Kidney epithelial cell (primary cell): ENCODE measurements at regions not wholly inside any gene's neighbourhood (a gene's known extent, or its start where the extent isn't known, plus 50 kb on each side); places are given as distances from the start of the nearest gene placed in this dataset.

ENCODE experiments used
- DNase-seq: peaks from one replicate; pipeline ENCODE4 v3.0.0-alpha.2; 2010; ENCODE audit warnings: low read depth
- H3K27me3 ChIP-seq: 2 replicates; pipeline ENCODE4 v1.6.0; 2011; ENCODE audit warnings: low read length; ENCODE audit not compliant: control insufficient read depth, insufficient read depth
- H3K36me3 ChIP-seq: 2 replicates; pipeline ENCODE4 v1.5.1; 2011; ENCODE audit warnings: low read length; ENCODE audit not compliant: control insufficient read depth, insufficient read depth
- H3K4me3 ChIP-seq: 2 replicates; pipeline ENCODE4 v1.5.1; 2011; ENCODE audit warnings: low read depth, mild to moderate bottlenecking, control low read depth, low read length
- CTCF ChIP-seq: IDR thresholded peaks from 2 replicates; pipeline ENCODE4 v1.5.1; 2011; ENCODE audit warnings: mild to moderate bottlenecking, moderate library complexity, low read length, control low read depth, inconsistent platforms; ENCODE audit not compliant: insufficient read depth, poor library complexity, severe bottlenecking

- H3K27me3 ChIP-seq = no peaks in the 10 kb centered on the region
- DNase-seq = no peak
- no peak for TF ChIP-seq CTCF
- H3K4me3 ChIP-seq = no peak overlapping the region
- no peaks in the 10 kb centered on the region for H3K36me3 ChIP-seq
Observed at GRCh38 chr6:47145212-47145611, 103.1 kb upstream of the ADGRF1 start.

DNA sequence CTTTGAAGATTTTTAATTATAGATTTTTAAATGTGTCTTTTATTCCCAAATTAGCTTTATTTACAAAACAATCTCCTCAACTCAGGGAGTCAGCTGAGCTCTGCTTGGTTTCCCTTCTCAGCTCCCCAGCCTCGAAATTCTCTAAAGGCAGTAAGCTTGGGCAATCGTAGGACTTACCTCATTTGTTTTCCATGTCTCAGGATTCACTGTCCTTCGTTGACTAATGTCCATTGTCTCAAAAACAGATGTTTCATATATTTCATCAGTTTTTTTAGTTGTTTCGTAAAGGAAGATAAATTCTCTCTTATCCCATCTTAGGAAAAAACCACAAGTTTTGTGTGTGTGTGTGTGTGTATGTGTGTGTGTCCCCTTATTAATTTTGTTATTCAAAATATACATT lies 102.2 kb upstream of the ADGRF1 start:
- H3K4me3 ChIP-seq = no peak overlapping the region
- no peak for TF ChIP-seq CTCF
- H3K36me3 ChIP-seq = no peaks in the 10 kb centered on the region
- no peak for DNase-seq
- no peaks in the 10 kb centered on the region for H3K27me3 ChIP-seq

DNA sequence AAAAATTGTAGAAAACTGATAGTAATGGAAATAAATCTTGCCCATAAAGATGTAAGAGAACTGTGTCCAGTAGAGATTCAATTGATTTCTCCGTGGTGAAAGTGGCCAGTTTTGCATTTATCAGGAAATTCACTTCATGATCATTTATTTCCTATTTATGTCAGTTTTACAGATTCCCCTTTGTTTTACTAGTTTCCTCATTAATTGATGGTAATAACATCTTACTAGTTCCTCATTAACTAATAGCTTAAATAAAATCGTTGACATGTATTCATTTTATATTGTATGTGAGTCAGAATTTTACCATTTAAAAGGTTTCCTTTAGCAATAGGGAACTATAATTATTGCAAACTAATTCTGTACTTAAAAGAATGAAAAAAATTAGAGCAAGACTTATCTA lies 99.8 kb upstream of the ADGRF1 start:
- Histone ChIP-seq H3K27me3 (no peaks in the 10 kb centered on the region), H3K36me3 (no peaks in the 10 kb centered on the region), H3K4me3 (no peak overlapping the region)
- no peak for DNase-seq
- no peak for TF ChIP-seq CTCF

DNA sequence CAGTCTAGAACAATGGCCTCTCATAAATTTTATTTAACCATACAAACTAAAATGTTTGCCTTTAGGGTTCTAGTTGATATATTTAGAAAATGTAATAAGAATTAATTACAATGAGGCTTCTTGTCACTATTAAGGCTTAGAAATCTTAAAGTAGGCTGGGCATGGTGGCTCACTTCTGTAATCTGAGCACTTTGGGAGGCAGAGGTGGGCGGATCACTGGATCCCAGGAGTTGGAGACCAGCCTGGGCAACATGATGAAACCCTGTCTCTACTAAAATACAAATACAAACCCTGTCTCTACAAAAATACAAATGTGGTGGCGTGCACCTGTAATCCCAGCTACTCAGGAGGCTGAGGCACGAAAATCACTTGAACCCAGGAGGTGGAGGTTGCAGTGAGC lies 99.0 kb upstream of the ADGRF1 start:
- Histone ChIP-seq H3K4me3 (no peak overlapping the region), H3K36me3 (no peaks in the 10 kb centered on the region)
- no peak for DNase-seq

DNA sequence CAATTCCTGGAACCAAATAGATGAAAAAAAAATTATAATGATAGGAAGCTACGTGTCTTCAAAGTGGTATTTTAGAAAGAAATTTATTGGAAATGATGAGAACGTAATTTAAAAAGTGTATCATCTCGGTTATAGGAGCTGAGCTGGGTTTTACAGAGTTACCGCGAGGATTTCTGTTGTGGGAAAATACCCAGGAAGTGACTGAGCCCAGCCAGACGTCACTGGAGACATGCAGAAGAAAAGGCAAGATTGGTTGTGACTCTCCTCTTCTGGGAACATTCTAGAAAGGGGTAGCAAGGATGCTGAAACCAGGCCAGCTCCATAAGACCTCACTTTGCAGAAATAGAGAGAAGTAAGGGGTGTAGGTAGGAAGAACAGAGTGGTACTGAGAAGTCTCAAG lies 95.9 kb upstream of the ADGRF1 start:
- H3K36me3 ChIP-seq = no peaks in the 10 kb centered on the region
- TF ChIP-seq CTCF = no peak
- no peak for DNase-seq

More for the DNA sequence above, 99.0 kb upstream of the ADGRF1 start:
- H3K27me3 ChIP-seq = no peaks in the 10 kb centered on the region
- TF ChIP-seq CTCF = no peak

DNA sequence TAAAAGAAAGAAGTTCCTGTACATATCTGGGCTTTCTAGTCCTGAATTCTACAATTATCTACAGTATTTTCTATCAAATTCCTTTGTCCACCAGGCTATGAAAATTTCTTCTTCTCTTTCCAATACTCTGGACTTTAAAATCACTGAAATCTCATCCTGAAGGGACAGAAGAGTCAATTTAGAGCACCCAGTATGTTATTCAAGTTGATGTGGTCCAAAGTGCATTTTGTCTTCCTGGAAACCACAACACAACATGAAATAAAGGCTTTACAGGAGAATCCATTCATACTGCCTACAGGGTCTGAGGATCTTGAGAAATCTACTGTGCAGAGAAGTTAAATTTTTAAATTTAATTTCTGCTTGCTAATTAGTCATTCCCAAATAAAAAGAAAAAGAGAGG lies 94.9 kb upstream of the ADGRF1 start:
- Histone ChIP-seq H3K27me3 (no peaks in the 10 kb centered on the region), H3K36me3 (no peaks in the 10 kb centered on the region), H3K4me3 (no peak overlapping the region)
- no peak for DNase-seq
- no peak for TF ChIP-seq CTCF

More for the DNA sequence above, 95.9 kb upstream of the ADGRF1 start:
- Histone ChIP-seq H3K27me3 (no peaks in the 10 kb centered on the region), H3K4me3 (no peak overlapping the region)
